ENCODE measurements at regions not wholly inside any gene's neighbourhood (a gene's known extent, or its start where the extent isn't known, plus 50 kb on each side); places are given as distances from the start of the nearest gene placed in this dataset.

DNA sequence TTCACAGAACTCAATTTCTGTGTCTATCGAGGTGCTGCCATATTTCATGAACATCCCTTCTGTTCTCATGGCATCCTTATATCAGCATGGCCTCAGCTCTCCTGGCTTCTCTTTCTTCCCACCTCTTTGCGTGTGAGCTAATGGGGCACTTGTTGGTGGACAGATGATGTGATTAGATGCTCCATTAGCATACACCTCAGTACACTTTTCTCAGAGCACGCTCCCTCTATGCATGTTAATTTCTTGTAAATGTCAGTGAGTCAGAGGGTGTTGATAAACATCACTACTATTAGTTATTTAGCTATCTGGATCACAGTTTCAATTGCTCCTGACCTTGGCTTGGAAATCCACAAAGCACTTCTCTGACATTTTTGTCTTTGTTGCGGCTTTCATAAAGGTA, 159.4 kb downstream of the CD8B2 start:
- TF ChIP-seq, protein P1, sequence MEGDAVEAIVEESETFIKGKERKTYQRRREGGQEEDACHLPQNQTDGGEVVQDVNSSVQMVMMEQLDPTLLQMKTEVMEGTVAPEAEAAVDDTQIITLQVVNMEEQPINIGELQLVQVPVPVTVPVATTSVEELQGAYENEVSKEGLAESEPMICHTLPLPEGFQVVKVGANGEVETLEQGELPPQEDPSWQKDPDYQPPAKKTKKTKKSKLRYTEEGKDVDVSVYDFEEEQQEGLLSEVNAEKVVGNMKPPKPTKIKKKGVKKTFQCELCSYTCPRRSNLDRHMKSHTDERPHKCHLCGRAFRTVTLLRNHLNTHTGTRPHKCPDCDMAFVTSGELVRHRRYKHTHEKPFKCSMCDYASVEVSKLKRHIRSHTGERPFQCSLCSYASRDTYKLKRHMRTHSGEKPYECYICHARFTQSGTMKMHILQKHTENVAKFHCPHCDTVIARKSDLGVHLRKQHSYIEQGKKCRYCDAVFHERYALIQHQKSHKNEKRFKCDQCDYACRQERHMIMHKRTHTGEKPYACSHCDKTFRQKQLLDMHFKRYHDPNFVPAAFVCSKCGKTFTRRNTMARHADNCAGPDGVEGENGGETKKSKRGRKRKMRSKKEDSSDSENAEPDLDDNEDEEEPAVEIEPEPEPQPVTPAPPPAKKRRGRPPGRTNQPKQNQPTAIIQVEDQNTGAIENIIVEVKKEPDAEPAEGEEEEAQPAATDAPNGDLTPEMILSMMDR (IDR thresholded peaks at IDR 0.05), result no peak
- TF ChIP-seq POLR2A (IDR thresholded peaks at IDR 0.05) (no peak), EP300 (IDR thresholded peaks at IDR 0.05) (no peak), POLR2AphosphoS5 (IDR thresholded peaks at IDR 0.05) (no peak)
